Neural progenitor cell (in vitro differentiated cells): ENCODE measurements at regions not wholly inside any gene's neighbourhood (a gene's known extent, or its start where the extent isn't known, plus 50 kb on each side); places are given as distances from the start of the nearest gene placed in this dataset.

Experiments used
- DNase-seq: peaks from one replicate; pipeline ENCODE4 v3.0.0-alpha.2; 2016; ENCODE audit warnings: low spot score
- H2AFZ ChIP-seq: fragments of 200-600 bp; sonication (generic); replicated peaks from 2 replicates; pipeline ENCODE4 v1.6.1; 2016; ENCODE audit warnings: antibody characterized with exemption
- H3F3A ChIP-seq: fragments of 200-600 bp; sonication (generic); 2 replicates; pipeline ENCODE4 v1.6.1; 2016; ENCODE audit warnings: antibody characterized with exemption, low read depth
- H3K27ac ChIP-seq: fragments of 200-600 bp; sonication (generic); 2 replicates; pipeline ENCODE4 v1.5.1; 2016; ENCODE audit warnings: mild to moderate bottlenecking
- H3K27me3 ChIP-seq: fragments of 200-600 bp; sonication (generic); 2 replicates; pipeline ENCODE4 v1.6.1; 2016; ENCODE audit warnings: mild to moderate bottlenecking, moderate library complexity
- H3K36me3 ChIP-seq: fragments of 200-600 bp; sonication (generic); 2 replicates; pipeline ENCODE4 v1.5.1; 2016
- H3K4me1 ChIP-seq: fragments of 200-600 bp; sonication (generic); 2 replicates; pipeline ENCODE4 v1.6.1; 2016; ENCODE audit warnings: mixed run types
- H3K4me2 ChIP-seq: fragments of 200-600 bp; sonication (generic); 2 replicates; pipeline ENCODE4 v1.6.1; 2016
- H3K4me3 ChIP-seq: fragments of 200-600 bp; sonication (generic); 2 replicates; pipeline ENCODE4 v1.5.1; 2016
- H3K79me2 ChIP-seq: fragments of 200-600 bp; sonication (generic); 2 replicates; pipeline ENCODE4 v1.6.1; 2016; ENCODE audit warnings: low read depth
- H3K9ac ChIP-seq: fragments of 200-600 bp; sonication (generic); 2 replicates; pipeline ENCODE4 v1.6.1; 2016
- H3K9me3 ChIP-seq: fragments of 200-600 bp; sonication (generic); 2 replicates; pipeline ENCODE4 v1.5.1; 2016; ENCODE audit warnings: low read depth
- H4K20me1 ChIP-seq: fragments of 200-600 bp; sonication (generic); 2 replicates; pipeline ENCODE4 v1.6.1; 2016; ENCODE audit warnings: low read depth
- H3K27ac Mint-ChIP-seq: 3 replicates; pipeline ENCODE4 v1.8.0; 2021; ENCODE audit warnings: mixed read lengths
- H3K27me3 Mint-ChIP-seq: 2 replicates; pipeline ENCODE4 v1.8.0; 2022; ENCODE audit warnings: low read depth, mild to moderate bottlenecking, inconsistent platforms, moderate library complexity, mixed read lengths; ENCODE audit not compliant: insufficient read depth
- H3K36me3 Mint-ChIP-seq: 3 replicates; pipeline ENCODE4 v1.8.0; 2021; ENCODE audit warnings: mixed read lengths
- H3K4me1 Mint-ChIP-seq: 3 replicates; pipeline ENCODE4 v1.8.0; 2021; ENCODE audit warnings: mixed read lengths
- H3K4me3 Mint-ChIP-seq: 3 replicates; pipeline ENCODE4 v1.8.0; 2021; ENCODE audit warnings: mild to moderate bottlenecking, moderate library complexity, mixed read lengths
- H3K9me3 Mint-ChIP-seq: 3 replicates; pipeline ENCODE4 v1.8.0; 2020; ENCODE audit warnings: mixed read lengths
- CTCF ChIP-seq: fragments of 200-600 bp; sonication (generic); IDR thresholded peaks from 2 replicates; pipeline ENCODE4 v1.5.1; 2017; ENCODE audit warnings: antibody characterized with exemption, mild to moderate bottlenecking
- EZH2 ChIP-seq: fragments of 200-600 bp; sonication (generic); IDR thresholded peaks from 2 replicates; pipeline ENCODE4 v1.6.1; 2017; ENCODE audit warnings: antibody characterized with exemption, mild to moderate bottlenecking, moderate library complexity
- EZH2phosphoT487 ChIP-seq: fragments of 200-600 bp; sonication (generic); IDR thresholded peaks from 2 replicates; pipeline ENCODE4 v1.6.1; 2017; ENCODE audit warnings: antibody characterized with exemption

DNA sequence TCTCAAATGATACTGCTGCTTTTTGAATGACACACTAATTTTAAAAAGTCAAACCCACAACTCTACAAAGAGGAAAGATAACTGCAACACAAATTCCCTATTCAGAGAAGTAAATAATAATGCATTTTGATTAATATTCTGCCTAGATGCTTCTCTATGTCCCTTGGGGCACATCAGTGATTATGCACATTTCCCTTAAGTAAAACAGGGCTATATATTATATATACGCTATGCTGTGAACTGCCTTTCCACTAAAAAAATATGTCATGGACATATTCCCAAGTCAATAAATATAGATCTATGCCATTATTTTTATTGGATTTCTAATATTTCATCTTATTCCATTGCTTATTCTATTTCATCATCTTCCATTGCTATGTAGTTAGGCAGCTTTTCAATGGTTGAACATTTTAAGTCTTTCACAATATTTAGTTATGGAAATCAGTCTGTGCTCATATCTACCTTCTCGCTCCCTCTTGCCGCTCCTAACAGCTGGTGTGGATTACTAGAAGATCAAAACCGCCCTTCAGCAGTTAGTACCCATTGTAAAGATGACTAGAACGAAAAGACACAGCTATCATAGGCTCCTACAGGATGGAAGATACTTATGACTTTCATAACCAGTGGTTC lies 468.2 kb upstream of the GOT2 start:
- Histone ChIP-seq H3K4me1 (no peaks in the 10 kb centered on the region), H3K4me3 (no peak overlapping the region), H3K27ac (no peak overlapping the region), H2AFZ (no peak overlapping the region), H3K4me2 (no peak overlapping the region), H3K27me3 (no peaks in the 10 kb centered on the region), H3K9ac (no peak overlapping the region), H3K36me3 (no peaks in the 10 kb centered on the region), H3F3A (no peaks in the 10 kb centered on the region), H3K79me2 (no peaks in the 10 kb centered on the region), H3K9me3 (no peaks in the 10 kb centered on the region), H4K20me1 (no peaks in the 10 kb centered on the region)
- H3K4me1 Mint-ChIP-seq, result no peaks in the 10 kb centered on the region
- no peak overlapping the region for H3K27ac Mint-ChIP-seq
- DNase-seq, result no peak
- TF ChIP-seq CTCF (no peak), EZH2phosphoT487 (no peak), EZH2 (no peak)
- H3K4me3 Mint-ChIP-seq, result no peak overlapping the region
- H3K9me3 Mint-ChIP-seq, result no peaks in the 10 kb centered on the region
- H3K27me3 Mint-ChIP-seq, result peaks cover 5% of the 10 kb centered on the region
- H3K36me3 Mint-ChIP-seq, result no peaks in the 10 kb centered on the region

- H3K27ac Mint-ChIP-seq, result no peak overlapping the region
- Histone ChIP-seq H3K9me3 (no peaks in the 10 kb centered on the region), H3K36me3 (no peaks in the 10 kb centered on the region), H3K9ac (no peak overlapping the region), H3K4me1 (no peaks in the 10 kb centered on the region), H3K79me2 (no peaks in the 10 kb centered on the region), H3K4me3 (no peak overlapping the region), H3K4me2 (no peak overlapping the region), H3K27ac (no peak overlapping the region), H4K20me1 (no peaks in the 10 kb centered on the region), H3F3A (no peaks in the 10 kb centered on the region), H2AFZ (no peak overlapping the region), H3K27me3 (no peaks in the 10 kb centered on the region)
- no peaks in the 10 kb centered on the region for H3K36me3 Mint-ChIP-seq
- no peak for DNase-seq
- H3K27me3 Mint-ChIP-seq, result peaks cover 2% of the 10 kb centered on the region
- no peaks in the 10 kb centered on the region for H3K4me1 Mint-ChIP-seq
- no peaks in the 10 kb centered on the region for H3K9me3 Mint-ChIP-seq
- TF ChIP-seq CTCF, result no peak
- TF ChIP-seq EZH2phosphoT487, result no peak
- TF ChIP-seq EZH2, result no peak
- no peak overlapping the region for H3K4me3 Mint-ChIP-seq
These were observed 467.7 kb upstream of the GOT2 start for GRCh38 chr16:59201821-59202220.

GRCh38 chr16:59201160-59201559 lies 467.0 kb upstream of the GOT2 start:
- Mint-ChIP-seq H3K27ac (no peak overlapping the region), H3K27me3 (peaks cover 2% of the 10 kb centered on the region), H3K36me3 (no peaks in the 10 kb centered on the region), H3K9me3 (no peaks in the 10 kb centered on the region), H3K4me3 (no peak overlapping the region), H3K4me1 (no peaks in the 10 kb centered on the region)
- DNase-seq, result no peak
- H3K27me3 ChIP-seq, result no peaks in the 10 kb centered on the region
- H3K79me2 ChIP-seq, result no peaks in the 10 kb centered on the region
- no peaks in the 10 kb centered on the region for H3K9me3 ChIP-seq
- H3K9ac ChIP-seq, result no peak overlapping the region
- TF ChIP-seq EZH2, result no peak
- TF ChIP-seq EZH2phosphoT487, result no peak
- TF ChIP-seq CTCF, result no peak
- no peaks in the 10 kb centered on the region for H3F3A ChIP-seq
- no peaks in the 10 kb centered on the region for H3K4me1 ChIP-seq
- H3K27ac ChIP-seq, result no peak overlapping the region
- no peaks in the 10 kb centered on the region for H3K36me3 ChIP-seq
- H4K20me1 ChIP-seq, result no peaks in the 10 kb centered on the region
- no peak overlapping the region for H2AFZ ChIP-seq
- H3K4me3 ChIP-seq, result no peak overlapping the region
- H3K4me2 ChIP-seq, result no peak overlapping the region
